ENCODE measurements at regions not wholly inside any gene's neighbourhood (a gene's known extent, or its start where the extent isn't known, plus 50 kb on each side); places are given as distances from the start of the nearest gene placed in this dataset.

GRCh38 chr6:134634966-134635365, 314.9 kb downstream of the ALDH8A1 start:
- TF ChIP-seq EP300 (IDR thresholded peaks at IDR 0.05) (no peak), POLR2A (IDR thresholded peaks at IDR 0.05) (no peak)

All from suprapubic skin (tissue), 2 donors.